ENCODE measurements at regions not wholly inside any gene's neighbourhood (a gene's known extent, or its start where the extent isn't known, plus 50 kb on each side); places are given as distances from the start of the nearest gene placed in this dataset.

DNA sequence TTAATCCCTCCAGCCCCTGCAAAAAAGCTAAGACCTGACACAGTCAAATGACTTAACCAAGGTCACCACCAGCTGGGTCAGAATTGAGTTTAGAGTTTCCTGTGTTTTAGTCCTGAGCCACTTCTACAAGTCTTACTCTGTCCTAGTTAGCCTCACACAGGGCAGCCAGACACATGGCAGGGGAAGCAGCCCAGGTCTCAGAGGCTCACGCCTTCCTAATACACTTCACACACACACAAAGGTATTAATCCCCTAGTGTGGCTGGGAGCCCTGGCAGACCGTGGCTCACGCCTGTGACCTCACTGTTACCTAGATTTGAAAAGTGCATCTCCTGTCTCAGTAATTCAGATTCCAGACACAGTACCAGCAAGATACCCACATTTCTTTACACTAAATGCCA is 77.4 kb upstream of the WWC1 start:
- ATAC-seq (no peak), DNase-seq (no peak)
- Mint-ChIP-seq H3K4me1 (peaks cover 0 to 1% of the 10 kb centered on the region in 2 donors), H3K36me3 (no peaks in the 10 kb centered on the region), H3K9me3 (no peaks in the 10 kb centered on the region), H3K4me3 (no peak overlapping the region), H3K27me3 (ENCODE audit: low read depth in 2 of 2) (peaks cover 4 to 15% of the 10 kb centered on the region in 2 donors), H3K27ac (no peak overlapping the region)
- Histone ChIP-seq H3K4me1 (ENCODE audit: control insufficient read depth, insufficient read depth, low read length) (no peaks in the 10 kb centered on the region), H3K27me3 (ENCODE audit: control insufficient read depth, insufficient read depth, low read length) (no peaks in the 10 kb centered on the region), H3K27ac (ENCODE audit: low read length) (no peak overlapping the region), H3K36me3 (ENCODE audit: control insufficient read depth, insufficient read depth, low read length) (no peaks in the 10 kb centered on the region), H3K9me3 (ENCODE audit: control insufficient read depth, insufficient read depth, low read length) (no peaks in the 10 kb centered on the region), H3K4me3 (ENCODE audit: low read length) (no peak overlapping the region)
- TF ChIP-seq, protein P1, sequence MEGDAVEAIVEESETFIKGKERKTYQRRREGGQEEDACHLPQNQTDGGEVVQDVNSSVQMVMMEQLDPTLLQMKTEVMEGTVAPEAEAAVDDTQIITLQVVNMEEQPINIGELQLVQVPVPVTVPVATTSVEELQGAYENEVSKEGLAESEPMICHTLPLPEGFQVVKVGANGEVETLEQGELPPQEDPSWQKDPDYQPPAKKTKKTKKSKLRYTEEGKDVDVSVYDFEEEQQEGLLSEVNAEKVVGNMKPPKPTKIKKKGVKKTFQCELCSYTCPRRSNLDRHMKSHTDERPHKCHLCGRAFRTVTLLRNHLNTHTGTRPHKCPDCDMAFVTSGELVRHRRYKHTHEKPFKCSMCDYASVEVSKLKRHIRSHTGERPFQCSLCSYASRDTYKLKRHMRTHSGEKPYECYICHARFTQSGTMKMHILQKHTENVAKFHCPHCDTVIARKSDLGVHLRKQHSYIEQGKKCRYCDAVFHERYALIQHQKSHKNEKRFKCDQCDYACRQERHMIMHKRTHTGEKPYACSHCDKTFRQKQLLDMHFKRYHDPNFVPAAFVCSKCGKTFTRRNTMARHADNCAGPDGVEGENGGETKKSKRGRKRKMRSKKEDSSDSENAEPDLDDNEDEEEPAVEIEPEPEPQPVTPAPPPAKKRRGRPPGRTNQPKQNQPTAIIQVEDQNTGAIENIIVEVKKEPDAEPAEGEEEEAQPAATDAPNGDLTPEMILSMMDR (IDR thresholded peaks at IDR 0.05): no peak
- intact Hi-C loops (cut with micrococcal nuclease): no loop called here
- 70% methylated on average over 3 of the region's 3 CpGs for WGBS (ENCODE audit: insufficient coverage)

DNA sequence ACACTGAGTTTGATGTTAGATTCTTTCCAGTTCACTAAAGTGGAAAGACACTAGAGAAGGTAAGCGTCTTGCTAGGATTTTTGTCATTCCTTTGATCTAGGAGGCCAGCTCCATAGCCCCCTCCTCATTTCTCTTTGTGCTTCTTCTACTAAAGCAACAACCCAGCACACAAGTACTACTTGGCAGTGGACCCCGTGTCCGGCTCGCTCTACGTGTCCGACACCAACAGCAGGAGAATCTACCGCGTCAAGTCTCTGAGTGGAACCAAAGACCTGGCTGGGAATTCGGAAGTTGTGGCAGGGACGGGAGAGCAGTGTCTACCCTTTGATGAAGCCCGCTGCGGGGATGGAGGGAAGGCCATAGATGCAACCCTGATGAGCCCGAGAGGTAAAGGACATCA is 76.6 kb upstream of the WWC1 start:
- Mint-ChIP-seq H3K9me3 (no peaks in the 10 kb centered on the region), H3K27ac (no peak overlapping the region), H3K27me3 (ENCODE audit: low read depth in 2 of 2) (peaks cover 4 to 15% of the 10 kb centered on the region in 2 donors), H3K36me3 (no peaks in the 10 kb centered on the region), H3K4me3 (no peak overlapping the region), H3K4me1 (peaks cover 8 to 9% of the 10 kb centered on the region in 2 donors)
- TF ChIP-seq, protein P1 (IDR thresholded peaks at IDR 0.05): no peak
- intact Hi-C loops (cut with micrococcal nuclease): no loop called here
- H3K9me3 ChIP-seq (ENCODE audit: control insufficient read depth, insufficient read depth, low read length): no peaks in the 10 kb centered on the region
- ATAC-seq (no peak), DNase-seq (no peak)
- H3K27me3 ChIP-seq (ENCODE audit: control insufficient read depth, insufficient read depth, low read length): no peaks in the 10 kb centered on the region
- no peak overlapping the region for H3K27ac ChIP-seq (ENCODE audit: low read length)
- H3K4me1 ChIP-seq (ENCODE audit: control insufficient read depth, insufficient read depth, low read length): peaks cover 3% of the 10 kb centered on the region
- WGBS (ENCODE audit: insufficient coverage): 95% methylated on average over 13 of the region's 13 CpGs
- H3K4me3 ChIP-seq (ENCODE audit: low read length): no peak overlapping the region
- H3K36me3 ChIP-seq (ENCODE audit: control insufficient read depth, insufficient read depth, low read length): no peaks in the 10 kb centered on the region

DNA sequence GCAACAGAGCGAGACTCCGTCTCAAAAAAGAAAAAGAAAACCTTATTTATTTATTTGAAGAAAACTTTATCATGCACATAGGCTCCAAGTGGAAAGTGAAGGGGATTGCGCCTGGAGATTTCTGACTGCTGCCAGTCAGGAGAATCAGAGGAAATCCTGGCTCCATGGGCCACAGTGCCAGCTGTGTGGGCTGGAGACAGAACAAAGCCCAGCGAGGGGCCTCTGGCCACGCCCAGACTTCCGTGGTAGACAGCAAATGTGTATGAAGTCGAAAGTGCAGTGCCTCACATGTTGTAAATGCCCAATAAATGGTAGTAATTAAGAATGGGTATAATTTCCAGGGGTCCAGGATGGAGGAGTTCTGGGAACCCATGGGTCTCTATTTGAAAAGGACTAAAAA is 75.8 kb upstream of the WWC1 start:
- no peaks in the 10 kb centered on the region for H3K36me3 Mint-ChIP-seq
- Histone ChIP-seq H3K27ac (ENCODE audit: low read length) (no peak overlapping the region), H3K9me3 (ENCODE audit: control insufficient read depth, insufficient read depth, low read length) (no peaks in the 10 kb centered on the region), H3K4me3 (ENCODE audit: low read length) (no peak overlapping the region), H3K36me3 (ENCODE audit: control insufficient read depth, insufficient read depth, low read length) (no peaks in the 10 kb centered on the region), H3K4me1 (ENCODE audit: control insufficient read depth, insufficient read depth, low read length) (peaks cover 3% of the 10 kb centered on the region), H3K27me3 (ENCODE audit: control insufficient read depth, insufficient read depth, low read length) (no peaks in the 10 kb centered on the region)
- intact Hi-C loops (cut with micrococcal nuclease): no loop called here
- H3K9me3 Mint-ChIP-seq: no peaks in the 10 kb centered on the region
- H3K27ac Mint-ChIP-seq: no peak overlapping the region
- 67% methylated on average over 5 of the region's 7 CpGs for WGBS (ENCODE audit: insufficient coverage)
- H3K27me3 Mint-ChIP-seq (ENCODE audit: low read depth in 2 of 2): peaks cover 4 to 15% of the 10 kb centered on the region in 2 donors
- peaks cover 10 to 12% of the 10 kb centered on the region in 2 donors for H3K4me1 Mint-ChIP-seq
- no peak for DNase-seq
- H3K4me3 Mint-ChIP-seq: no peak overlapping the region
- TF ChIP-seq, protein P1 (IDR thresholded peaks at IDR 0.05): no peak
- ATAC-seq: no peak

DNA sequence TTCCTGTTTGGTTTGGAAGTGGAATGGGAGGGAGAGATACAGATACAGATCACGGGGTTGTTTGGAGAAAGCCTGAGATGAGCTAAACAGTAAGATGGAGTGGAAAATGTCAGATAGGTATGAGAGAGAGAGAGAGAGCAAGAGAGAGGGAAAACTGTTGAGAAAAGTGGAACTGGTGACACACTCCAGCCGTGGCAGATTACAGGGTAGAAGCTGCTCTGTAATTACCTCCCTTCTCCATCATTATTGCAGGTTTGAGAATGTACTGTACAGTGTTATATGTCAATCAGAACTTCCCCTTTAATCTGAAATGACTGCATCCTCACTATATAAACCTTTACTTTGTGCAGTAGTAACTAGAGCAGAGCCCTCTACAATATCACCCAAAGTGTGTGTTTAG is 74.5 kb upstream of the WWC1 start:
- Histone ChIP-seq H3K4me3 (ENCODE audit: low read length) (no peak overlapping the region), H3K36me3 (ENCODE audit: control insufficient read depth, insufficient read depth, low read length) (no peaks in the 10 kb centered on the region), H3K4me1 (ENCODE audit: control insufficient read depth, insufficient read depth, low read length) (peaks cover 3% of the 10 kb centered on the region), H3K27ac (ENCODE audit: low read length) (no peak overlapping the region), H3K9me3 (ENCODE audit: control insufficient read depth, insufficient read depth, low read length) (no peaks in the 10 kb centered on the region), H3K27me3 (ENCODE audit: control insufficient read depth, insufficient read depth, low read length) (no peaks in the 10 kb centered on the region)
- no peaks in the 10 kb centered on the region for H3K9me3 Mint-ChIP-seq
- intact Hi-C loops (cut with micrococcal nuclease): no loop called here
- no peak overlapping the region for H3K27ac Mint-ChIP-seq
- peaks cover 10 to 12% of the 10 kb centered on the region in 2 donors for H3K4me1 Mint-ChIP-seq
- no peak for DNase-seq
- peaks cover 4 to 15% of the 10 kb centered on the region in 2 donors for H3K27me3 Mint-ChIP-seq (ENCODE audit: low read depth in 2 of 2)
- H3K4me3 Mint-ChIP-seq: no peak overlapping the region
- no peaks in the 10 kb centered on the region for H3K36me3 Mint-ChIP-seq
- WGBS (ENCODE audit: insufficient coverage): 70% methylated on average over 1 of the region's 2 CpGs
- TF ChIP-seq, protein P1 (IDR thresholded peaks at IDR 0.05): no peak
- no peak for ATAC-seq

Measured in natural killer cell (primary cell).